BLaER1 treated with 17β-estradiol and CSF1 and Interleukin-3, amounts not matched to agents 10 nM and 100 nM (cell line): ENCODE measurements at regions not wholly inside any gene's neighbourhood (a gene's known extent, or its start where the extent isn't known, plus 50 kb on each side); places are given as distances from the start of the nearest gene placed in this dataset.
"Not testable (repeated sequence)": the region's sequence is repeated elsewhere in the genome, so short reads cannot be mapped to it uniquely, and the experiment has no call there.

Experiments used
- H3K27ac ChIP-seq, 11 experiments: shearing (Covaris generic); formaldehyde crosslinking; 2 replicates each; pipeline ENCODE4 v1.8.1; 2022
- H3K27me3 ChIP-seq, 11 experiments: shearing (Covaris generic); formaldehyde crosslinking; 2 replicates each; pipeline ENCODE4 v1.8.1; 2022
- H3K36me3 ChIP-seq, 11 experiments: shearing (Covaris generic); formaldehyde crosslinking; 2 replicates each; pipeline ENCODE4 v1.8.1; 2022
- H3K4me1 ChIP-seq, 10 experiments: shearing (Covaris generic); formaldehyde crosslinking; 2 replicates each; pipeline ENCODE4 v1.8.1; 2022
- H3K4me2 ChIP-seq, 11 experiments: shearing (Covaris generic); formaldehyde crosslinking; 2 replicates each; pipeline ENCODE4 v1.8.1; 2022
- H3K4me3 ChIP-seq, 10 experiments: shearing (Covaris generic); formaldehyde crosslinking; 2 replicates each; pipeline ENCODE4 v1.8.1; 2022
- H3K9ac ChIP-seq, 11 experiments: shearing (Covaris generic); formaldehyde crosslinking; 2 replicates each; pipeline ENCODE4 v1.8.1; 2022
- H3K9me3 ChIP-seq, 11 experiments: shearing (Covaris generic); formaldehyde crosslinking; replicated peaks in 1 of 11; 2 replicates each; pipeline ENCODE4 v1.8.1; 2022
- H4K20me1 ChIP-seq, 11 experiments: shearing (Covaris generic); formaldehyde crosslinking; 2 replicates each; pipeline ENCODE4 v1.8.1; 2022
- Cebpa-rat ChIP-seq, 11 experiments: shearing (Covaris generic); IDR thresholded peaks; 2 replicates each; pipeline ENCODE4 v1.8.1; 2022

- H3K4me2 ChIP-seq: no peak overlapping the region
- H3K9me3 ChIP-seq: no peaks in the 10 kb centered on the region
- no peak overlapping the region for H3K9ac ChIP-seq
- H3K36me3 ChIP-seq: no peaks in the 10 kb centered on the region
- no peak overlapping the region for H3K4me3 ChIP-seq
- TF ChIP-seq Cebpa-rat (IDR thresholded peaks at IDR 0.05): no peak
- no peaks in the 10 kb centered on the region for H3K27me3 ChIP-seq
- no peaks in the 10 kb centered on the region for H4K20me1 ChIP-seq
- no peak overlapping the region for H3K27ac ChIP-seq
- H3K4me1 ChIP-seq: peaks cover 3 to 9% (median 4%) of the 10 kb centered on the region in 10 experiments; a peak in 17 of 20 replicates
These were observed 551.8 kb upstream of the GRID2 start for GRCh38 chr4:91751961-91752360.

DNA sequence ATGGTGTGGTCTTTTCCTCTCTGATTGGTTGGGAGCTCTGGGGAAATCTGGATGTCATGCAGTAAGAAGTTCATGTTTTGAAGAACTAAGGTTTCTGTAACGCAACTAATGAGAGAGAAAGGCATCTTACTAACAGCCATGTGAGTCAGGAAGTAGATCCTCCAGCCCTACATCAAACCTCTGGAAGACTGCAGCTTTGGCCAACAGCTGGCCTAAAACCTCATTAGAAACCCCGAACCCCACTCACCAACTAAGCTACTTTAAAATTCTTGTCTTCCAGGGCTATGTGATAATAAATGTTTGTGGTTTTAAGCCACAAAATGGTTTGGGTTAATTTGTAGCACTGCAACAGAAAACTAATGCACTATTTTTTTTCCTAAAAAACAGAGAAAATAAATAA lies 549.0 kb upstream of the GRID2 start:
- Histone ChIP-seq H3K9ac (no peak overlapping the region), H3K4me3 (no peak overlapping the region)
- TF ChIP-seq Cebpa-rat (IDR thresholded peaks at IDR 0.05): no peak

GRCh38 chr4:91758487-91758886 lies 545.3 kb upstream of the GRID2 start:
- peak overlapping the region in 3 of 11 experiments; percentile 6 to 29 (median 14); a peak in 3 of 22 replicates for H3K4me2 ChIP-seq
- H3K27ac ChIP-seq: no peak overlapping the region

More for the DNA sequence above, 549.0 kb upstream of the GRID2 start:
- Histone ChIP-seq H3K4me1 (peaks cover 5 to 18% (median 9%) of the 10 kb centered on the region in 10 experiments; a peak in 17 of 20 replicates), H3K36me3 (no peaks in the 10 kb centered on the region), H3K27me3 (no peaks in the 10 kb centered on the region), H4K20me1 (no peaks in the 10 kb centered on the region), H3K27ac (no peak overlapping the region), H3K9me3 (no peaks in the 10 kb centered on the region), H3K4me2 (no peak overlapping the region)

GRCh38 chr4:91764085-91764484 lies 539.7 kb upstream of the GRID2 start:
- Histone ChIP-seq H3K27ac (no peak overlapping the region), H3K27me3 (no peaks in the 10 kb centered on the region), H3K9me3 (no peaks in the 10 kb centered on the region), H3K4me2 (no peak overlapping the region), H3K36me3 (no peaks in the 10 kb centered on the region), H4K20me1 (no peaks in the 10 kb centered on the region), H3K4me1 (peaks cover 0 to 6% (median 0%) of the 10 kb centered on the region in 10 experiments; a peak in 1 of 20 replicates), H3K4me3 (no peak overlapping the region), H3K9ac (no peak overlapping the region)
- TF ChIP-seq Cebpa-rat (IDR thresholded peaks at IDR 0.05): no peak

More at GRCh38 chr4:91758487-91758886, 545.3 kb upstream of the GRID2 start:
- H3K4me3 ChIP-seq: no peak overlapping the region
- no peaks in the 10 kb centered on the region for H4K20me1 ChIP-seq
- H3K36me3 ChIP-seq: no peaks in the 10 kb centered on the region
- H3K4me1 ChIP-seq: peaks cover 5 to 18% (median 9%) of the 10 kb centered on the region in 10 experiments; a peak in 17 of 20 replicates
- H3K27me3 ChIP-seq: no peaks in the 10 kb centered on the region
- H3K9me3 ChIP-seq: no peaks in the 10 kb centered on the region
- no peak overlapping the region for H3K9ac ChIP-seq
- no peak for TF ChIP-seq Cebpa-rat (IDR thresholded peaks at IDR 0.05)

- peaks cover 0 to 20% (median 9%) of the 10 kb centered on the region in 11 experiments; a peak in 7 of 22 replicates for H3K9me3 ChIP-seq
- H3K4me1 ChIP-seq: peaks cover 0 to 6% (median 0%) of the 10 kb centered on the region in 10 experiments; a peak in 1 of 20 replicates
- TF ChIP-seq Cebpa-rat (IDR thresholded peaks at IDR 0.05): no peak
- H3K4me2 ChIP-seq: no peak overlapping the region
- H3K4me3 ChIP-seq: no peak overlapping the region
- H3K27me3 ChIP-seq: no peaks in the 10 kb centered on the region
- no peak overlapping the region for H3K27ac ChIP-seq
- H3K36me3 ChIP-seq: no peaks in the 10 kb centered on the region
- no peak overlapping the region for H3K9ac ChIP-seq
- no peaks in the 10 kb centered on the region for H4K20me1 ChIP-seq
These were observed 533.9 kb upstream of the GRID2 start for GRCh38 chr4:91769912-91770311.

DNA sequence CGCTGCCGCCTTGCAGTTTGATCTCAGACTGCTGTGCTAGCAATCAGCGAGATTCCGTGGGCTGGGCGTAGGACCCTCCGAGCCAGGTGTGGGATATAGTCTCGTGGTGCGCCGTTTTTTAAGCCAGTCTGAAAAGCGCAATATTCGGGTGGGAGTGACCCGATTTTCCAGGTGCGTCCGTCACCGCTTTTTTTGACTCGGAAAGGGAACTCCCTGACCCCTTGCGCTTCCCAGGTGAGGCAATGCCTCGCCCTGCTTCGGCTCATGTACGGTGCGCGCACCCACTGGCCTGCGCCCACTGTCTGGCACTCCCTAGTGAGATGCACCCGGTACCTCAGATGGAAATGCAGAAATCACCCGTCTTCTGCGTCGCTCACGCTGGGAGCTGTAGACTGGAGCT lies 512.1 kb upstream of the GRID2 start:
- not testable (repeated sequence) for H3K27ac ChIP-seq, H3K4me2 ChIP-seq, H3K27me3 ChIP-seq, H3K4me1 ChIP-seq, H3K4me3 ChIP-seq, H3K9ac ChIP-seq, H3K36me3 ChIP-seq, H4K20me1 ChIP-seq, H3K9me3 ChIP-seq

- Histone ChIP-seq H3K9ac (no peak overlapping the region), H3K4me1 (no peaks in the 10 kb centered on the region), H3K4me2 (no peak overlapping the region), H3K4me3 (no peak overlapping the region), H3K27ac (no peak overlapping the region), H3K36me3 (no peaks in the 10 kb centered on the region), H3K9me3 (no peaks in the 10 kb centered on the region), H3K27me3 (no peaks in the 10 kb centered on the region), H4K20me1 (no peaks in the 10 kb centered on the region)
- no peak for TF ChIP-seq Cebpa-rat (IDR thresholded peaks at IDR 0.05)
These were observed 507.8 kb upstream of the GRID2 start for GRCh38 chr4:91795947-91796346.

GRCh38 chr4:91812319-91812718 lies 491.4 kb upstream of the GRID2 start:
- no peaks in the 10 kb centered on the region; a peak in 1 of 22 replicates for H4K20me1 ChIP-seq
- no peak overlapping the region for H3K9ac ChIP-seq
- no peak overlapping the region for H3K4me2 ChIP-seq

DNA sequence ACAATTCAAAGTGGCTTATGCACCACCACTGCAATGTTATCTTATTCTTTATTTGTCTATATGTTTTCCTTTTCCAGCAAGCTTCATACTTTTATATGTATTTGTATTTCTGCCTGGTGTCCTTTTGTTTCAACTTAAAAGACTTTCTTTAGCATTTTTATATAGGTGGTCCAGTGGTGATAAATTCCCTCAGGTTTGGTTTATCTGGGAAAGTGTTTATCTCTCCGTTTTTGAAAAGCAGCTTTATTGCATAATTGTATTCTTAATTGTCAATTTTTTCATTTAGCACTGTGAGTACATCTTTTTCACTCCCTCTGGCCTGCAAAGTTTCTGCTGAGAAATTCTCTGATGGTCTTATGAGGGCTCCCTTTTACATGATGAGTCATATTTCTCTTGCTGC lies 479.0 kb upstream of the GRID2 start:
- Histone ChIP-seq H3K27me3 (no peaks in the 10 kb centered on the region), H3K36me3 (no peaks in the 10 kb centered on the region), H3K4me1 (no peaks in the 10 kb centered on the region), H4K20me1 (no peaks in the 10 kb centered on the region), H3K4me3 (no peak overlapping the region), H3K27ac (no peak overlapping the region), H3K9me3 (peaks cover 5 to 40% (median 8%) of the 10 kb centered on the region in 11 experiments; a peak in 16 of 22 replicates), H3K4me2 (no peak overlapping the region), H3K9ac (no peak overlapping the region)
- TF ChIP-seq Cebpa-rat (IDR thresholded peaks at IDR 0.05): no peak

More at GRCh38 chr4:91812319-91812718, 491.4 kb upstream of the GRID2 start:
- no peak for TF ChIP-seq Cebpa-rat (IDR thresholded peaks at IDR 0.05)
- Histone ChIP-seq H3K4me3 (no peak overlapping the region), H3K4me1 (no peaks in the 10 kb centered on the region), H3K9me3 (no peaks in the 10 kb centered on the region), H3K36me3 (no peaks in the 10 kb centered on the region), H3K27me3 (no peaks in the 10 kb centered on the region), H3K27ac (no peak overlapping the region)

DNA sequence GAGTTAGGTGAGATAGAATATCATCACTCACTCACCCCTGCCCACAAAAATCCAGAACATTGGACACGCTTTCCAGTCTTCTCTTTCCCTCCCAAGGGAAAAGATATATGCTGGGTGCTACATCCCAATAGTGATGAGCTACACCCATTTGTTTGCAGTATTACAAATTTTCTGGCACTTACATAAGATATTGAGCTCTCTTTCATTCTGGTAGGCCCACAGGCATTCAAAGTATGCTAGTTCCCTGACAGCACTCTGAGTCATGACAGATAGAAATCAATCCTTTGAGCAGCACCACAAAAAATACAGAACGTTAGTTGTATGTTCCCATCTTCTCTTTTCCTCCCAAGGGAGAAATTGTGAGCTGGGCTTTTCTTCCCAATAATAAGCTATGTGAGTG lies 477.6 kb upstream of the GRID2 start:
- Histone ChIP-seq H3K4me1 (no peaks in the 10 kb centered on the region), H3K4me3 (no peak overlapping the region), H3K27ac (no peak overlapping the region), H3K9me3 (peaks cover under 1 to 31% (median 6%) of the 10 kb centered on the region in 11 experiments; a peak in 15 of 22 replicates), H3K4me2 (no peak overlapping the region), H4K20me1 (no peaks in the 10 kb centered on the region), H3K27me3 (no peaks in the 10 kb centered on the region), H3K9ac (no peak overlapping the region), H3K36me3 (no peaks in the 10 kb centered on the region)
- TF ChIP-seq Cebpa-rat (IDR thresholded peaks at IDR 0.05): no peak
